ENCODE measurements at regions not wholly inside any gene's neighbourhood (a gene's known extent, or its start where the extent isn't known, plus 50 kb on each side); places are given as distances from the start of the nearest gene placed in this dataset.
A peak's percentile ranks its signal among the peaks of the same experiment; 100 is the strongest.

DNA sequence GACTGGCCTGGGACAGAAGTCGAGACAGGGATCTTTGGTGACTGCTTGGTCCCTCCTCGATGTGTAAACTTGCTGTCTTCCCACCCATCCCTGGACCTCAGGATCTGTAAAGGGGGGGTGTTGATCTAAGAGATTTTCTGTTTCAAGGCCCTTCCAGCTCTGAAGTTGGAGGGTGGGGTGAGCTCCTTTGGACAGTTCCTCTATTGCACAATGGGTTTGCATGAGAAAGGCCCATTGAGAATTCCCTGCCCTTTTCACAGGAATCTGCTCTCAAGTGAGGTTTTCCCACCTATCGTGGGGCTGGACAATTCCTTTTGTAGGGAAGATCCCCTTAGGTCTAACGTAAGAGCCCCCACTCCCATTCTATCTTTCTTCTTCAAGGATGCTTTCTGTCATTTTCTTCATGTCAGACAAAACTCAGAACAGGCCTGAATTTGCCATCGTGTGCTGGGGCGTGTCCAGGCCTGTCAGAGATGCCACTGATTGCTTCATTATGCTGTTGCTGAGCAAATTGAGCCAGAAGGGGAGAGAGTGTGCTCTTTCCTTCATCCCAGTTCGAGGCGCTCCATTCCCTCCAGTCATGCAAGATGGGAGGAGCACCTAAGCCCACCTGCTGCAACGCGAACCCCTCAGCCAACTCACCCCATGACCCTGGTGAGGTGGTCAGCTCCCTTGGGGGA is 149.9 kb upstream of the IGSF21 start:
- DNase-seq (no peak), ATAC-seq (no peak)
- intact Hi-C loops (cut with DNase I): no loop called here

DNA sequence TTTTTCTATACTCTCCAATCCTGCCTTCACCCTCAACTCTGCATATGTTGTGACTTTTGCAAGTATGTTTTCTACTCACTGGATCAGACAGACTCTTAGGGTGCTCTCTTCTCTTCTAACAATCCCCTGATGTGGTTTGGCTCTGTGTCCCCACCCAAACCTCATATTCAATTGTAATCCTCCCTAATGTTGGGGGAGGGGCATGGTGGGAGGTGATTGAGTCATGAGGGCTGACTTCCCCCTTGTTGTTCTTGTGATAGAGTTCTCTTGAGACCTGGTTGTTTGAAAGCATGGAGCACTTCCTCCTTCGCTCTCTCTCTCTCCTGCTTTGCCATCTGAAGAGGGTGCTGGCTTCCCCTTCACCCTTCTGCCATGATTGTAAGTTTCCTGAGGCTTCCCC is 148.9 kb upstream of the IGSF21 start:
- ATAC-seq: no peak
- DNase-seq: no peak
- intact Hi-C loops (cut with DNase I): no loop called here

DNA sequence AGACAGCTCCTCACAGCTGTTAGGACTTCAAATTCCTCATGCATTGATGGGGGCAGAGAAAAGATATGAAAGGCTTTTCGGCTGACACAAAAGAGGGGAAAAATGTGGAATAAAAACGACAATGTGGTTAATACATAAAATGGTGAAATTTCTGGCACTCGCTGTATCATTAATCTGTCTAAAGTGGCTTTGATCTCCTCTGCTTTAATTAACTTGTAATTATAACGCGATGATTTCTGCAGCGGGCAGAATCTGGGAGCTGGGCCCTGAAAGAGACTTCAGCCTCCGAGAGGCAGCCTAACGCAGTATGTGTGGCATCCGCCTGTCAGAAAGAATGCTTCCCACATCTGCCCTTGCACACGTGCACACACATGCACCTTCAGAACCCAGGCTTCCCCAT is 144.1 kb upstream of the IGSF21 start:
- ATAC-seq (no peak), DNase-seq (no peak)
- intact Hi-C loops (cut with DNase I): no loop called here

DNA sequence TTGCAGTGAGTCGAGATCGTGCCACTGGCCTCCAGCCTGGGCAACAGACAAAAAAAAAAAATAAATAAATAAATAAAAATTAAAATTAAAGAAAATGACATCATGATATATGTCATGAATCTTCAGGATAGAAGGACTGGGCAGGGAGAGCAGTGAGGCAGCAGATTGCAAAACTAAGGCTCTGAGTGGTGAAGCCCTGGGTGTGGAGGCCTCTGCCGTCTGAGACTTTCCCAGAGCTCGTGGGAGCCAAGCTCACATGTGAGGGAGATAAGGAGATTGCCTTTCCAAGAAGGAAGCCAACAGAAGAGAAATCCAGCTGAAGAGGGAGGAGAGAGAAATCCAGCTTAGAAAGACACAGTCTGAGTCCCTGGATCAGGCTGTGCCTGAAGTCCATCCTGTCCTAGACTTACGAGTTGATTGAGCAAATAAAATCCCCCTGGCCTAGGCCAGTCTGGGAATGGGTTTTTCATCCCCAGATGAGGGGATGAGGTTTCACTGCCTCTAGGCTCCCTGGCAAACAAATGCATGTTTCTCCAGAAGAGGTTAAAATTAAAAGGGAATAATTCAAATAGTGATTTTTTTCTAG is 142.0 kb upstream of the IGSF21 start:
- peak in 1 of 2 donors; percentile 90 for ATAC-seq
- intact Hi-C loops (cut with DNase I): no loop called here
- no peak for DNase-seq

DNA sequence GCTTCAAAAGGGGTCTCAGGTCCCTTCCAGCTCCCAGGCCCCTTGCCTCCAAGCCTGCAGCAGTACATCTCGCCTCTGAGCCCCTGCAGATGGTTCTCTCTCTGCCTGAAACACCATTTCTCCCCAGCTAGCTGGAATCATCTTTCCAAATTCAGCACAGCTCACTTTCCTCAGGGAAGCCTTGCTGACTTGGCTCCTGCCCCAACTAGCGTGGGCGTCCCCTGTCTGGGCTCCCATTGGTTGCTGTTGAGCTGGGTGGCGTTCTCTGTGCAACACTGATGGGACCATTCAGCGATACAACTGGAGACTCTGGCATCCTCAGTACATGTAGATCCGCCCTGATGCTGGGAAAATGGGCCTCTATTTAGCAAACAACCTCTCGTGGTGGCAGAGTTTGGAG is 141.3 kb upstream of the IGSF21 start:
- DNase-seq (no peak), ATAC-seq (no peak)
- intact Hi-C loops (cut with DNase I): no loop called here

DNA sequence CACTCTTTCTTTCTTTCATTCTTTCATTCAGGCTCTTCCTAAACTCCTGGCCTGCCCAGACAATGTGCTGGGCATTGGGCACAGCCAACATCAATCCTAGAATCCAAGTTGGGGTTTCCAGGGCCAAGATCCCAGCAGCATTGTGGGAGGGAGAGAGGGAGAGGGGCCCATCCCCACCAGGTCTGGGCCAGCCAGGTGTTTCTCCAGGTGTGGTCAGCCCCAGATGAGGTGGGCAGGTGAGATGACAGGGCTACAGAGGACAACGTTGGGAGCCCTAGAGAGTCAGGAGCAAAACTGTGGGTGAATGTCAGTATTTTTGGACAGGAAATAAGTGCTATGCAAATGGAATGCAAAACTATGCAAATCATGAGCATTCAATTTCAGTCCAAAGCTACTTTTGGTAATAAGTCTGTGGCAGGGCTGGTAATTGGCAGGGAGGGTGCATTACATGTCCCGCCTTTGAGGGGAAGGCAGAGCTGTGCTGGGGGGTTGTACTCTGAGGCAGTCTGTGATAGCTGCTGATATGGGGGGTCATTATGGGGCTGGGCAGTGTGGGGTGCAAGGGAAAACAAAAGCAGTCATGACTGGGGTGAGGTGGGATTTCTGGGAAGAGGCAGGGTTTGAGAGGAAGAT is 139.9 kb upstream of the IGSF21 start:
- intact Hi-C loops (cut with DNase I): no loop called here
- DNase-seq (no peak), ATAC-seq (no peak)

DNA sequence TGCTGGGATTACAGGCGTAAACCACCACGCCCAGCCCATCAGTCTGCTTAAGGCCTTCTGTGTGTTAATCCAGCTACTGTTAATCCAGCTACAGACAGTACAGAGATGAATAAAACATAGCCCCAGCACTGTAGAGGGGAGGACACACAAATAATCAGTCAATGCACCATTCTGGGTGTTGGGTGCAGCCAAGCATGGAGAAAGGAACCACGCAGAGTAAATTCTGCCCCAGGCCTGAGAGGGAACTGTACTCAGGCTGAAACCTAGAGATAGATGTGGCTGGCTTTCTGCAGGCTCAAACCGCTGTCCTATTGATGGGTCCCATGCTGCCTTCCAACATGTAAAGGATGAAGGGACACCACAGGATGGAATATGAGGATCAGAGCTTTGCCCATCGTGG is 136.8 kb upstream of the IGSF21 start:
- no peak for ATAC-seq
- no peak for DNase-seq
- intact Hi-C loops (cut with DNase I): no loop called here

DNA sequence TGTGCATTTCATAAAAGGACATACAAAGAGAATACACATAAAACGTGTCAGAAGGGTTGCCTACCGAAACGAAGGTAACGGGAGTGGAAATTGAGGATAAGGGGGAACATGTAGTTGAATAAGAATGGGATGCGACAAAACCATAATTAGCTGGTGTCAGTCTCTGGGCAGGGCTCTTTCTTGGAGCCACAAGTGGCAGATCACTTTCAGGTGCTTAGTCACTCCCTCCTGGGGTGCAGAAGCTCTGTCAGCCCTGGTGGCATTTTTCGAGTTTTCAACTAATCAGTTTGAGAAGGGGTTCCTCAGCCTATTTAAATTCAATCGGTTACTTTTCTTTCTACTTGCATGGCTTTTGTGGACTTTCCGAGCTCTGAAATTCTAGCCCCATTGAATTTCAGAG is 133.9 kb upstream of the IGSF21 start:
- ATAC-seq: no peak
- intact Hi-C loops (cut with DNase I): no loop called here
- no peak for DNase-seq

DNA sequence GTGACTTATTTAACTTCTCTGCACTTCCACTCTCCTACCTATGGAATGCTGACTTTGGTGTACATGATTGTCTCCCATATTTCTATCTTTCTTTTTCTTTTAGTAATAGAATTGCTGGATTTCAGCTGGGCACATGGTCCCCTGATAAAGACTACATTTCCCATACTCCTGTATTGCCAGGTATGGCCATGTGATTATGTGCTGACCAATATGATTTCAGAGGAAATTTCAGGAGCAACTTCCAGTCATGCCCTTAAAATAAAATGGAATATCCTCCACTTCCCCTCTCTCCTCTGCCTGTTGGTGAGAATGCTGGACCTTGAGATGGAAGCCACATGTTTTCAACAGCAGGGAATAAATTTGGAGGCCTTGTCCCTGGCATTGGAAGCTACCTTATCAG is 130.7 kb upstream of the IGSF21 start:
- DNase-seq: no peak
- intact Hi-C loops (cut with DNase I): no loop called here
- ATAC-seq: no peak

DNA sequence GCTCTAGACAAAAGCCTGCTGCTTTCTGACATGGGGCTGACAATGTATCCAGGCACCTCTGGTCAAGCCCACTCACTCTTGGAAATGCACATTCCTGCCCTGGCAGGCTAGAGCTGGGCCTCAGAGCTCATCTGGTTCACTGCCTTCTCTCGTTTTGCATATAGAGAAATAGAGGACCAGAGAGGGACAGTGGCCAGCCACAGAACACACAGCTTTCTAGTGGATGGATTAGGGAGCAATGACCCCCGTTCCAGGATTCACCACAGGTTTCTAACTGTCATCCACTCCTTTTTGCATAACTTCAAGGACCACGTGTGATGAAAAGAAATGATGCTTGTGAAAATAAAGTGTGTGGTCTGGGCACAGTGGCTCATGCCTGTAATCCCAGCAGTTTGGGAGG is 129.6 kb upstream of the IGSF21 start:
- ATAC-seq (no peak), DNase-seq (no peak)
- intact Hi-C loops (cut with DNase I): no loop called here

DNA sequence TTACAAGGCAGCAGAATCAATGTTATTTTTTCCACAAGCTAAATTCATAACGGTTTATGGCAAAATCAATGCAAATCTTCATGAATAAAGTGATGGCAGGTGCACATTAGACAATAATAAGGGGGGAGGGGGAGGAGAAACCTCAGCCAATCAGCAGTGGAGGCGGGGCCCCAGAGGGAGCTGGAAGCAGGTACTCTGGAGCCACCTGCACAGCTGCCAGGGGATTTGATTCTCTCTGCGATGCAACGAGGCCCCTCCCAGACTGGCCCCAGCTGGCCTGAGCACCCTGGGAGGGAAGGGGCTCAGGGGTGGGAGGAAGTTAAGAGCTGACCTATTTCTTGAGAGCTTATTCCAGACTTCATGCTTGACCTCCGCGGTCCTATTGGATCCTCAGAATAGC is 127.8 kb upstream of the IGSF21 start:
- ATAC-seq (no peak), DNase-seq (no peak)
- intact Hi-C loops (cut with DNase I): loop anchor here in 1 of 2 donors (10.0 kb wide), 1 partner anchor 55 kb away; no protein-coding TSS in a partner anchor

DNA sequence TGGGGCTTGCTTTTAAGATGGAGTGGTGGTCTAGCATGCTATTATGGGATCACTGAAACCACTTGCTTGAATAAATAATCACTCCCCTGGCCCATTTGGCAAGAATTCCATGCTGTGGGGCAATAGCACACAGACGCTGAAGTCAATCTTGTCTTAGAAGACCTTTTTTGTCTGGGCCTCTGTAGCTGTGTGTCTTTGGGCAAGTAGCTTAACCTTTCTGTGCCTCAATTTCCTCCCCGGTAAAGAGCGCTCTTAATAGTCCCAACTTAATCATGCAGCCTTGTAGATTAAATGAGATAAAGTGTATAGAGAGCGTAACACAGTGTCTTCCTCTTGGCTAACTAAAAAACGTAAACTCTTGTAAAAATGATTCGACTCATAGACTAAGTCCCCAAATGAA is 125.4 kb upstream of the IGSF21 start:
- no peak for DNase-seq
- intact Hi-C loops (cut with DNase I): loop anchor here in 1 of 2 donors (10.0 kb wide), 1 partner anchor 57 kb away; no protein-coding TSS in a partner anchor
- no peak for ATAC-seq

DNA sequence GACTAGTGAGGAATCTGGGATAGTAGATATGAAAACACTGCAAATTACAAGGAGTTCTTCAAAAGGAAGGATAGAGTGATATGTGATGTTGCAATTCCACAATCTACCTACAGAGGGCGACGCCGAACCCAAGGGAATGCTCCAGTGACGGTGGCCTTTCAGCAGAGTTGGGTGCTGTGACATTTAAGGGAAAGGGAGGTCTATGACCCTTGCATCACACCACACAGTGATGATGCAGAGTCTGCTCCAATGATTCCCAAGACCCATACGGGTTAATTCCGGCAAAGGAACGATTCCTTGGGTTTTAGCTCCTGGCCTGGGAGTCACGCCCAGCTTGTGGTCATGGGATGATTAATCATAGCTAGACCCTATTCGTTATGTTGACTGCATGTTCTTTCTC is 123.0 kb upstream of the IGSF21 start:
- no peak for ATAC-seq
- intact Hi-C loops (cut with DNase I): loop anchor here in 1 of 2 donors (10.0 kb wide), 1 partner anchor 60 kb away; no protein-coding TSS in a partner anchor
- DNase-seq: no peak

DNA sequence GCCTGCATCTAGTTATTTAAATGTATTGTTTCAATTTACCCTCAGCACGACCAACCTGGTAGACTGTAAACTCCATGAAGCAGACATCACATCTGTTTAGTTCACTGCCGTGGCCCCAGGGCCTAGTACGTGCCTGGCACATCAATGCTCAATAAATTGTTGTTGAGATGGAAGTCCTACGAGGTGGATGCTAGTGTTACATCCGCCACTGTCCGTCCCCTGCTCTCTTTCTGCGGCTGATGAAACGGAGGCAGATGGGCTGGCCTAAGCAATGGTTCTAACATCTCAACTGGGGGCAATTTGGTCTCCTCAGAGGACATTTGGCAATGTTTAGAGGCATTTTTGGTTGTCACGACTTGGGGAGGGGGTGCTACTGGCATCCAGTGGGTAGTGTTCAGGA is 121.4 kb upstream of the IGSF21 start:
- intact Hi-C loops (cut with DNase I): loop anchor here in 1 of 2 donors (10.0 kb wide), 1 partner anchor 61 kb away; no protein-coding TSS in a partner anchor
- DNase-seq: no peak
- no peak for ATAC-seq

DNA sequence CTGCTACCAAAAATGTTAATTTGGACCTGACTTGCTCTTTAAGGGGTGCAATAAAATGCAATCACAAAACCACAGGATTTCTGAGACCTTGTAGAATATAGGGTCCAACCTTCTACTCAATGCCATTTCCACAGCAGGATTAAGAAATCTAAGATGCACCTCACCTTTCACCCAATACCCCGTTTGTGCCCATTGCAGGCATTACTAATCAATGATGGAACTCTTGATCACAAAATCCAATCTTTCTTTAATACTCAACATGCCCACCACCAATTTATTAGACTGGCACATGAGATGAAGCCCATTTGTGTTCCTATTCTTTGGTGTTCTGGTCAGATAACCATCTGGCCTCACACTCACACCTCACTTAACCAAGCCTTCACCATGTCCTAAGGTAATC is 117.2 kb upstream of the IGSF21 start:
- ATAC-seq (no peak), DNase-seq (no peak)
- intact Hi-C loops (cut with DNase I): no loop called here

DNA sequence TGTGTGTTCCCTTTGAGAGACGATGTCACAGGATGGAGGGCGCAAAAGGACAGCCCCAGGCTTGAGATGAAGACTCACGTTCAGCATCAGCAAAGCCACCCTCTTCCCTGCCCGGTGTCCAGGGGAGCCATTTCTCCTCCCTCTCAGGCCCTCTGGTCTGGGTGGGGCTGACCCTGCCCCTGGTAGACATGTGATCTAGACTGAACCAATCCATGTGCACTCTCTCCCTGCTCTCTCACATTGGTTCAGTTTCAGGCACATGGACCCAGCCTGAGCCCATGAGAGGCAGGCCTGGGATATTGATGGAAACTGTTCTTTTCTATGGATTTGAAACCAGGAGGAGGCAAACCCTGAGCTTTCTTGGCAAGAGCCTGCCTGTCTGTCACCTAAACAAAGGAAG is 115.6 kb upstream of the IGSF21 start:
- intact Hi-C loops (cut with DNase I): no loop called here
- ATAC-seq (no peak), DNase-seq (no peak)

DNA sequence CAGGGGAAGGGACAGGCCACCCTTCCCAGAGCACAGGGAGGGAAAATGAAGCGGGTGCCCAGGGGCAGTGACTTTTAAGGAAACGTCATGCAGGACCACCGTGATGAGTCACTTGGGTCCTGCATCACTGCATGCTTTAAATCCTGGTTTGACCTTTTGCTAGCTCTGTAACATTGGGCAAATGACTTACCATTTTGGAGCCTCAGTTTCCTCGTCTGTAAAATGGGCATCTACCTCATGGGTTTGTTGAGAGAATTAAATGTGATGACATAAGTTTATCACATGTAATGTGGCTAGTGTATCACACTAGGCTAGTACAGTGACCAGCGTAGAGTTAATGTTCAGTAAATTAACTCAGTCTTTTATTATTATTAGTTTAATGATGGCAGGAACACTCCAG is 114.8 kb upstream of the IGSF21 start:
- ATAC-seq (no peak), DNase-seq (no peak)
- intact Hi-C loops (cut with DNase I): no loop called here

DNA sequence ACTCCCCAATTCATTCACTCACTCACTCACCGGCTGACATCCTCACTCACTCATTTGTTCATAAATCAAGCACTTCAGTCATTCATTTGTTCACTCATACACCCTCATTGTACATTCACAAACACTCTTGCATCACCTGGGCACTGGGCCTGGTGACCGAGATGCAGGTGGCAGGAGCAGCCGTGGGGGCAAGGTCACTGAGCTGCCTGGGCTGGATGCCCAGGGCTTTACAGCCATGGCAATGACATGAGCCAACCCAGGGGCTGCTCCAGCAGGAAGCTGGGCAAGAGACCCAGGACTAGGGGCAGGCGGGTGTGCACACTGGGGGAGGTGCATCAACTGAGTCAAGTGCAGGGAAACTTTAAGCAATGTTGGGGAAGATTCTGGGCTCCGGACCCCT is 113.6 kb upstream of the IGSF21 start:
- intact Hi-C loops (cut with DNase I): no loop called here
- no peak for ATAC-seq
- no peak for DNase-seq

DNA sequence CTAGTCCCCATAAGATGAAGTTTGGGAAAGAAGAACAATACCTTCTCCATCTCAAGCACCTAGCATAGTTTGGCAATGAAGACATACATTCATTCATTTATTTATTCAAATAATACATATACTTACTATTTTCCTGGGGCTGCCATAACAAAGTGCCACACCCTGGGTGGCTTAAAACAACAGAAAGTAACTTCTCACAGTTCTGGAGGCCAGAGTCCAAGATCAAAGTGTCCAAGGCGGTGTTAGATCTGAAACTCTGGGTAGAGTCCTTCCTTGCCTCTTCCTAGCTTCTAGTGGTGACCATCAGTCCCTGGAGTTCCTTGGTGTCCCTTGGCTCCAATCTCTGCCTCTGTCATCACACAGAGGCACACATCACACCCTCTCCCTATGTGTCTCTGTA is 112.1 kb upstream of the IGSF21 start:
- DNase-seq (no peak), ATAC-seq (no peak)
- intact Hi-C loops (cut with DNase I): no loop called here

DNA sequence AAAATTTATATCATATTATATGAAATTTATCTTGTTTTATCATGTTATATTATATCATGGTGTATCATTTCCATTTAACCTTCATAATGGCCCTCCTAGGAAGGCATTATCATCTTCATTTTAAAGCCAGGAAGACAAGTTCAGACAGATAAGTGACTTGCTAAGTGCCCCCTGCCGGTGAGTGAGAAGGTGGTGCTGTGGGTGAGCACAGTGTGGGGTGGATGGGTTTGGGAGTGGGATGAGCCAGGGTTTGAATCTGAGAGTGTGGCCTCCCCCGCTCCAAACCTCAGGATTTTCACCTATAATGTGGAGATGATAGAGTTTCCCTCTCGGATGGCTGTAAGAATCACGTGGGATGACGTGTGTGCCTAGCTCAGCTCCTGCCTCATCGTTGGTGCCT is 108.7 kb upstream of the IGSF21 start:
- DNase-seq: no peak
- intact Hi-C loops (cut with DNase I): no loop called here
- ATAC-seq: peak in 1 of 2 donors; percentile 25

DNA sequence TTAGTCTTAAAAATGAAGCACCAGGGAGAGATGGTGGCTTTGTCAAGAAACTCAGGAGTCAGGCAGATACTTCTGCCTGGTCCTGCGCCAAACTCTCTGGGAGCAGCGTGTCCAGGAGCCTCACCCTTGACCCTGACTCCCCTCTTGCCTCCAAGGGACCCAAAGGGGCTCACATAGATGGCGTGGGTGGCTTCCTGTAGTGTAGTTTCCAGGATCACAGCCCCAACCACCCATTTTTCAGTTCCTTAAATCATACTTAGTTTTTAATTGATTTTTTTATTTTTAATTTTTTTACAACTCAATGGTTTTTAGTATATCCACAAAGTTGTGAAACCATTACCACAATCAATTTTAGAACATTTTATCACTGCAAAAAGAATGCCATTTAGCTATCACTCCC is 107.7 kb upstream of the IGSF21 start:
- DNase-seq: no peak
- ATAC-seq: no peak
- intact Hi-C loops (cut with DNase I): no loop called here

Data from left cardiac atrium (tissue), 4 donors.